ENCODE measurements at regions not wholly inside any gene's neighbourhood (a gene's known extent, or its start where the extent isn't known, plus 50 kb on each side); places are given as distances from the start of the nearest gene placed in this dataset.
A peak's percentile ranks its signal among the peaks of the same experiment; 100 is the strongest.

DNA sequence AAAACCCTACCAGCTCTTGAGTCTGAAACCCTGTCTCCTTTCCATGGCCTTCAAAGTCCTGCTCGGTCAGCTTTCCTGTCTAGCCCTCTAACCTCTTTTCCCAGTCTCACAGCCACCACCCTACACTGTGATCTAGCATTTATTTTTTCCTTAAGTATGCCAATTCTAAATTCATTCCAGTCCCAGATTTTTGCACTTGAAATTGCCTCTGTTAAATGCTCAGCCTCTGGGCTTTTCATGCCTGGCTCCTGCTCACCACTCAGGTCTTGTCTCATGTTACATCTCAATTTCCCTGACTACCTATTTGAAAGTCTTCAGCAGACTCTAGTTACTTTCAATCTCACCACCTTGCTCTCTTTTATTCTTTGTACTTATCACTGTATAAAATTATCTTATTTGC, 176.2 kb downstream of the ADGRL4 start:
- TF ChIP-seq, protein P1, sequence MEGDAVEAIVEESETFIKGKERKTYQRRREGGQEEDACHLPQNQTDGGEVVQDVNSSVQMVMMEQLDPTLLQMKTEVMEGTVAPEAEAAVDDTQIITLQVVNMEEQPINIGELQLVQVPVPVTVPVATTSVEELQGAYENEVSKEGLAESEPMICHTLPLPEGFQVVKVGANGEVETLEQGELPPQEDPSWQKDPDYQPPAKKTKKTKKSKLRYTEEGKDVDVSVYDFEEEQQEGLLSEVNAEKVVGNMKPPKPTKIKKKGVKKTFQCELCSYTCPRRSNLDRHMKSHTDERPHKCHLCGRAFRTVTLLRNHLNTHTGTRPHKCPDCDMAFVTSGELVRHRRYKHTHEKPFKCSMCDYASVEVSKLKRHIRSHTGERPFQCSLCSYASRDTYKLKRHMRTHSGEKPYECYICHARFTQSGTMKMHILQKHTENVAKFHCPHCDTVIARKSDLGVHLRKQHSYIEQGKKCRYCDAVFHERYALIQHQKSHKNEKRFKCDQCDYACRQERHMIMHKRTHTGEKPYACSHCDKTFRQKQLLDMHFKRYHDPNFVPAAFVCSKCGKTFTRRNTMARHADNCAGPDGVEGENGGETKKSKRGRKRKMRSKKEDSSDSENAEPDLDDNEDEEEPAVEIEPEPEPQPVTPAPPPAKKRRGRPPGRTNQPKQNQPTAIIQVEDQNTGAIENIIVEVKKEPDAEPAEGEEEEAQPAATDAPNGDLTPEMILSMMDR (IDR thresholded peaks at IDR 0.05; ENCODE audit: low read depth, low read length, missing control alignments) = no peak
- H3K36me3 ChIP-seq (replicated peaks) = no peaks in the 10 kb centered on the region
- DNase-seq = no peak
- no peaks in the 10 kb centered on the region for H3K27me3 ChIP-seq (replicated peaks)
- in situ Hi-C loops (cut with HindIII; ENCODE audit: low pct_ligation_motif_present, low sequenced_read_pairs) = loop anchor here (25.0 kb wide), 1 partner anchor 357 kb away; no protein-coding TSS in a partner anchor
- H3K27ac ChIP-seq = no peak overlapping the region
- no peak overlapping the region for H3K4me3 ChIP-seq (ENCODE audit: low read depth, low read length)

DNA sequence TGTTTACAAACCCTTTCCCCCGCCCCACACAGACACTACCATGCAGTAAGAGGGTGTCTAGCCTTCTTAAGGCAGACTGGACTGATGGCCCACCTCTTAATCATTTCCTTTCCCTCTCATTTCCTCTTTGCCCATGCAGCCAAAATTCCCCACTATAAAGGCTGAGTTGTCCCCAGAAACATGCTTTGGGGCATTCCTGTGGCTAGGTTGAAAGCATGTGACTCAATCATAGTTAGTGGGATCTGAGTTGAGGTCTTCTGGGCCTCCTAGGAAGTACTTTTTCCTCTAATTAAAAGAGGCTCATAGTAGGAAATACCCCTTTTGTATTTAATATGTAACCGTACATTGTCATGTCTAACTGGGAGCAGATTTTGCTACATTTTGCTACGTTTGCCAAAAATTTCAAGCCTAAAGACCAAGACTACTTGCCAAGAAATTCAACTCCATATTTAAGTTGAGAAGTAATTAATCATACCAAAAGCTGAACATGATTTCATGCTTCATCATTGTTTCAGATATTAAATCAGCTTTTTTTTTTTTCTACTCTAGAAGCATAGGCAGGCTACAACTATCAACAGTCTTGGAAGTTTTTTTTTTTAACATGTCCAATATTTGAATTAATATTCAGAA, 174.7 kb downstream of the ADGRL4 start:
- Histone ChIP-seq H3K4me3 (ENCODE audit: low read depth, low read length) (no peak overlapping the region), H3K27me3 (replicated peaks) (no peaks in the 10 kb centered on the region), H3K36me3 (replicated peaks) (no peaks in the 10 kb centered on the region), H3K27ac (peak overlapping the region; percentile 91)
- TF ChIP-seq, protein P1 (IDR thresholded peaks at IDR 0.05; ENCODE audit: low read depth, low read length, missing control alignments) = no peak
- DNase-seq = peak; percentile 90
- in situ Hi-C loops (cut with HindIII; ENCODE audit: low pct_ligation_motif_present, low sequenced_read_pairs) = loop anchor here (25.0 kb wide), 1 partner anchor 355 kb away; no protein-coding TSS in a partner anchor

DNA sequence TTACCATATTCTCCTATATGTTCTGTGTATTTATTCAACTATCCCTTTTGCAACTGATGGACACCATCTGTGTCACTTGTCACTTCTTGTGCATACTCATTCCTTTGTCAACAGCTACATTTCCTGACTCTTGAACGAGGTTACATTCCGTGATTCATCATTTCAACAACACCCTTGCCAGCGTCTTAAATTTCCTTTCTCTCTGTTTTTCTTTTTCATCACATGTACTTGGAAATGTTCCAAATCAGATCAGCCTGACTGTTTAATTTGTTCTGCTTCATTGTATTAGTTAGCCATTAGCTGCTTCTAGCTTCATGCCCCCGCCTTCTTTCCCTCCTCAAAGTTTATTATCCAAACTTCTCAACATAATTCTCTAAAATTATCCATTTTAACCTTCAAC, 173.0 kb downstream of the ADGRL4 start:
- Histone ChIP-seq H3K27ac (peak overlapping the region; percentile 91), H3K36me3 (replicated peaks) (no peaks in the 10 kb centered on the region), H3K27me3 (replicated peaks) (no peaks in the 10 kb centered on the region), H3K4me3 (ENCODE audit: low read depth, low read length) (no peak overlapping the region)
- in situ Hi-C loops (cut with HindIII; ENCODE audit: low pct_ligation_motif_present, low sequenced_read_pairs) = loop anchor here (25.0 kb wide), 1 partner anchor 354 kb away; no protein-coding TSS in a partner anchor
- TF ChIP-seq, protein P1 (IDR thresholded peaks at IDR 0.05; ENCODE audit: low read depth, low read length, missing control alignments) = no peak
- DNase-seq = peak; percentile 80

DNA sequence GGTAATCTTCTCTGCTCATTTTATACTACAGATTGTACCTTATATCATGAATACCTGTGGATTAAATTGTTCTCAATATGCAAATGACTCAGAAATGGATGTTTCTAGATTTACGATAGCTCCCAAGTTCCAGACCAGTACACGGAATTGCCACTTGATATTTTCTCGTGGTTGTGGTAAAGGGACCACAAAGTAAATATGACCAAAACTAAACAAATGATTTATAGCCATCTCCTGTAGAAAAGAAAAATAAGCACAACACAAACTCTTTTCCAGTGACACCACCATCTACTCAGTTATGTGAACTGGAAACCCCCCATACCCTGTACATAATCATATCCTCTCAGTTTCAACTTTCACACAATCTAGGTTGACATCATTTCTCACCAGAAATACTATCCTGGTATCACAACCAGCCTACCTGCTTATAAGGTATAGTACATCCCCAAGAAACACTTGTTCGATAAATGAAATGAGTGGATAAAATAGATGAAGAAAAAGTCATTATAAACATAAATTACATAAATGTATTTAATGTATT, 172.3 kb downstream of the ADGRL4 start:
- TF ChIP-seq, protein P1 (IDR thresholded peaks at IDR 0.05; ENCODE audit: low read depth, low read length, missing control alignments) = no peak
- no peak for DNase-seq
- Histone ChIP-seq H3K36me3 (replicated peaks) (no peaks in the 10 kb centered on the region), H3K27me3 (replicated peaks) (no peaks in the 10 kb centered on the region), H3K4me3 (ENCODE audit: low read depth, low read length) (no peak overlapping the region), H3K27ac (peak overlapping the region; percentile 91)
- in situ Hi-C loops (cut with HindIII; ENCODE audit: low pct_ligation_motif_present, low sequenced_read_pairs) = loop anchor here (25.0 kb wide), 1 partner anchor 353 kb away; no protein-coding TSS in a partner anchor

DNA sequence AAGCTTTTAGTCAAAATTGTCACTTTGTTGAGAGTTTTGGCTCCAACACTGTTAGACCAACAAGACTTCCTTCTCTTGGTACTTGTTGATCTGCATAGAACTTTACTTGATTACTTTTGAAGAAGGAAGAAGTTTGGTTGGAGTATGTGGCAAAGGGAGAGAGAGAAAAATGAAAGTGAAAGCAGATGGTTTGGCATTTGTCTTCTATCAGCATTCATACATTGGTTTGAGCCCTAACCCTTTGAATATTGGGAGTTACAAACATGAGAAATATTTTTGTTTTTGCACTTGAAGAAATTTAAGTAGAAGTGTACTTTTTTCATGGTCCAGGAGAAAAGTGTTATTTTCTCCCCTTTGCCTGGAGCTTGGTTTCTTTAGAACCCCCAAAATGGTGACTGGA, 169.8 kb downstream of the ADGRL4 start:
- Histone ChIP-seq H3K4me3 (ENCODE audit: low read depth, low read length) (no peak overlapping the region), H3K27me3 (replicated peaks) (no peaks in the 10 kb centered on the region), H3K36me3 (replicated peaks) (no peaks in the 10 kb centered on the region), H3K27ac (no peak overlapping the region)
- TF ChIP-seq, protein P1 (IDR thresholded peaks at IDR 0.05; ENCODE audit: low read depth, low read length, missing control alignments) = no peak
- in situ Hi-C loops (cut with HindIII; ENCODE audit: low pct_ligation_motif_present, low sequenced_read_pairs) = loop anchor here (25.0 kb wide), 1 partner anchor 351 kb away; no protein-coding TSS in a partner anchor
- no peak for DNase-seq
